HS-5 (cell line): ENCODE measurements at regions not wholly inside any gene's neighbourhood (a gene's known extent, or its start where the extent isn't known, plus 50 kb on each side); places are given as distances from the start of the nearest gene placed in this dataset.
A peak's percentile ranks its signal among the peaks of the same experiment; 100 is the strongest.
"Not testable (repeated sequence)": the region's sequence is repeated elsewhere in the genome, so short reads cannot be mapped to it uniquely, and the experiment has no call there.

Experiments used
- DNase-seq: peaks from one replicate; pipeline ENCODE4 v3.0.0-alpha.2; 2012; ENCODE audit warnings: low read depth

GRCh38 chr9:80755586-80755985 lies 933.8 kb downstream of the TLE1 start:
- DNase-seq, result no peak

- DNase-seq, result not testable (repeated sequence)
Observed at GRCh38 chr9:80747056-80747455, 942.3 kb downstream of the TLE1 start.

- DNase-seq, result no peak
Observed at GRCh38 chr9:80732506-80732905, 956.8 kb downstream of the TLE1 start.

- DNase-seq, result no peak
Observed at GRCh38 chr9:80720579-80720978, 968.8 kb downstream of the TLE1 start.

- peak; percentile 31 for DNase-seq
Observed at GRCh38 chr9:80707120-80707519, 982.2 kb downstream of the TLE1 start.

- no peak for DNase-seq
Observed at GRCh38 chr9:80701061-80701460, 988.3 kb downstream of the TLE1 start.

GRCh38 chr9:80699511-80699998 lies 989.8 kb downstream of the TLE1 start:
- DNase-seq, result peak; percentile 49

GRCh38 chr9:80698725-80699410 lies 990.5 kb downstream of the TLE1 start:
- DNase-seq, result no peak

- no peak for DNase-seq
Observed at GRCh38 chr9:80692751-80693150, 996.6 kb downstream of the TLE1 start.

GRCh38 chr9:80691229-80691628 lies 998.1 kb downstream of the TLE1 start:
- DNase-seq, result no peak

- DNase-seq, result no peak
Observed at GRCh38 chr9:80690349-80690939, 998.9 kb downstream of the TLE1 start.

- no peak for DNase-seq
Observed at GRCh38 chr9:80679916-80680315, 1009.4 kb downstream of the TLE1 start.

GRCh38 chr9:80678906-80679305 lies 1010.4 kb downstream of the TLE1 start:
- DNase-seq, result no peak

GRCh38 chr9:80673496-80673895 lies 1015.9 kb downstream of the TLE1 start:
- no peak for DNase-seq

- DNase-seq, result no peak
Observed at GRCh38 chr9:80665479-80665878, 1023.9 kb downstream of the TLE1 start.

- no peak for DNase-seq
Observed at GRCh38 chr9:80664327-80665210, 1024.8 kb downstream of the TLE1 start.

- DNase-seq, result not testable (repeated sequence)
Observed at GRCh38 chr9:80659751-80660150, 1029.6 kb downstream of the TLE1 start.

GRCh38 chr9:80651044-80651443 lies 1038.3 kb downstream of the TLE1 start:
- no peak for DNase-seq

- DNase-seq, result no peak
Observed at GRCh38 chr9:80649496-80649895, 1039.9 kb downstream of the TLE1 start.

GRCh38 chr9:80649001-80649420 lies 1040.3 kb downstream of the TLE1 start:
- DNase-seq, result peak; percentile 80

GRCh38 chr9:80648336-80648735 lies 1041.0 kb downstream of the TLE1 start:
- DNase-seq, result peak; percentile 65

- no peak for DNase-seq
Observed at GRCh38 chr9:80646211-80646610, 1043.1 kb downstream of the TLE1 start.

- no peak for DNase-seq
Observed at GRCh38 chr9:80644044-80644443, 1045.3 kb downstream of the TLE1 start.
